Left renal cortex interstitium (tissue), 4 donors: ENCODE measurements at regions not wholly inside any gene's neighbourhood (a gene's known extent, or its start where the extent isn't known, plus 50 kb on each side); places are given as distances from the start of the nearest gene placed in this dataset.

ENCODE experiments used
- DNase-seq, 4 donors: peaks; one replicate each; pipeline ENCODE4 v3.0.0-alpha.2; 2013; ENCODE audit warnings: low read depth in 4 of 4, low spot score in 2 of 4, missing footprints in 1 of 4

GRCh38 chr12:94091624-94092023 lies 56.8 kb upstream of the PLXNC1 start:
- DNase-seq, result no peak

GRCh38 chr12:94092516-94093241 lies 55.7 kb upstream of the PLXNC1 start:
- DNase-seq, result no peak

GRCh38 chr12:94094700-94095099 lies 53.7 kb upstream of the PLXNC1 start:
- no peak for DNase-seq

GRCh38 chr12:94095618-94096017 lies 52.8 kb upstream of the PLXNC1 start:
- no peak for DNase-seq

- no peak for DNase-seq
Measured at GRCh38 chr12:94098466-94098865, 49.9 kb upstream of the PLXNC1 start.
